ENCODE measurements at regions not wholly inside any gene's neighbourhood (a gene's known extent, or its start where the extent isn't known, plus 50 kb on each side); places are given as distances from the start of the nearest gene placed in this dataset.

GRCh38 chr3:82196645-82197044, 435.2 kb upstream of the GBE1 start:
- TF ChIP-seq CTCF (IDR thresholded peaks at IDR 0.05), result no peak
- H3K9me3 ChIP-seq, result no peaks in the 10 kb centered on the region
- H3K36me3 ChIP-seq, result no peaks in the 10 kb centered on the region
- H3K4me3 ChIP-seq, result no peak overlapping the region
- ATAC-seq (no peak), FAIRE-seq (no peak), DNase-seq (no peak)
- H3K27ac ChIP-seq, result no peak overlapping the region
- H3K27me3 ChIP-seq, result no peaks in the 10 kb centered on the region
- intact Hi-C loops (cut with DNase I), result no loop called here
- no peaks in the 10 kb centered on the region for H3K4me1 ChIP-seq

GRCh38 chr3:82194870-82195269, 433.4 kb upstream of the GBE1 start:
- 51 to 52% methylated on average over 2 of the region's 2 CpGs for WGBS, 2 donors
- intact Hi-C loops (cut with DNase I), result no loop called here
- no peaks in the 10 kb centered on the region for H3K4me1 ChIP-seq
- no peak for DNase-seq
- no peaks in the 10 kb centered on the region for H3K36me3 ChIP-seq
- no peak overlapping the region for H3K4me3 ChIP-seq
- FAIRE-seq, result no peak
- H3K27me3 ChIP-seq, result no peaks in the 10 kb centered on the region
- H3K27ac ChIP-seq, result no peak overlapping the region
- no peak for TF ChIP-seq CTCF (IDR thresholded peaks at IDR 0.05)
- no peaks in the 10 kb centered on the region for H3K9me3 ChIP-seq
- ATAC-seq, result no peak

GRCh38 chr3:82186017-82186416, 424.6 kb upstream of the GBE1 start:
- TF ChIP-seq CTCF (IDR thresholded peaks at IDR 0.05), result no peak
- WGBS, 2 donors, result 63 to 78% methylated on average over 7 of the region's 7 CpGs
- FAIRE-seq (no peak), ATAC-seq (no peak), DNase-seq (peak in 1 of 6 donors; percentile 20)
- no peaks in the 10 kb centered on the region for H3K27me3 ChIP-seq
- H3K4me1 ChIP-seq, result no peaks in the 10 kb centered on the region
- intact Hi-C loops (cut with DNase I), result no loop called here
- H3K9me3 ChIP-seq, result no peaks in the 10 kb centered on the region
- no peak overlapping the region for H3K27ac ChIP-seq
- H3K36me3 ChIP-seq, result no peaks in the 10 kb centered on the region
- no peak overlapping the region for H3K4me3 ChIP-seq

GRCh38 chr3:82179291-82179690, 417.8 kb upstream of the GBE1 start:
- WGBS, 2 donors, result 72 to 76% methylated on average over 3 of the region's 3 CpGs

GRCh38 chr3:82178291-82178690, 416.8 kb upstream of the GBE1 start:
- ATAC-seq (no peak), FAIRE-seq (no peak), DNase-seq (no peak)
- Histone ChIP-seq H3K9me3 (no peaks in the 10 kb centered on the region), H3K27me3 (no peaks in the 10 kb centered on the region), H3K36me3 (no peaks in the 10 kb centered on the region), H3K27ac (no peak overlapping the region), H3K4me1 (no peaks in the 10 kb centered on the region), H3K4me3 (no peak overlapping the region)
- no peak for TF ChIP-seq CTCF (IDR thresholded peaks at IDR 0.05)
- intact Hi-C loops (cut with DNase I), result no loop called here
- 69 to 76% methylated on average over 3 of the region's 3 CpGs for WGBS, 2 donors

More at GRCh38 chr3:82179291-82179690, 417.8 kb upstream of the GBE1 start:
- FAIRE-seq, result no peak
- H3K36me3 ChIP-seq, result no peaks in the 10 kb centered on the region
- H3K27ac ChIP-seq, result no peak overlapping the region
- DNase-seq, result no peak
- TF ChIP-seq CTCF (IDR thresholded peaks at IDR 0.05), result no peak
- intact Hi-C loops (cut with DNase I), result no loop called here
- no peaks in the 10 kb centered on the region for H3K4me1 ChIP-seq
- no peaks in the 10 kb centered on the region for H3K9me3 ChIP-seq
- no peak for ATAC-seq
- no peak overlapping the region for H3K4me3 ChIP-seq
- no peaks in the 10 kb centered on the region for H3K27me3 ChIP-seq

All from pancreas (tissue), 10 donors.